Testis (tissue), 2 donors: ENCODE measurements at regions not wholly inside any gene's neighbourhood (a gene's known extent, or its start where the extent isn't known, plus 50 kb on each side); places are given as distances from the start of the nearest gene placed in this dataset.

Source experiments
- POLR2A ChIP-seq: fragments of 450-650 bp; IDR thresholded peaks from one replicate; pipeline ENCODE4 v1.6.1; 2017; ENCODE audit warnings: antibody characterized with exemption, mild to moderate bottlenecking, moderate library complexity
- TF ChIP-seq, protein P1 (sequence below), 3 experiments: fragments of 450-650 bp in 2 of 3; fragments of 200-600 bp in 1 of 3; sonication (generic) in 1 of 3; IDR thresholded peaks; one replicate each; pipeline ENCODE4 v1.5.1; 2016 to 2019; ENCODE audit warnings: antibody characterized with exemption in 3 of 3, mild to moderate bottlenecking in 2 of 3, moderate library complexity in 1 of 3

DNA sequence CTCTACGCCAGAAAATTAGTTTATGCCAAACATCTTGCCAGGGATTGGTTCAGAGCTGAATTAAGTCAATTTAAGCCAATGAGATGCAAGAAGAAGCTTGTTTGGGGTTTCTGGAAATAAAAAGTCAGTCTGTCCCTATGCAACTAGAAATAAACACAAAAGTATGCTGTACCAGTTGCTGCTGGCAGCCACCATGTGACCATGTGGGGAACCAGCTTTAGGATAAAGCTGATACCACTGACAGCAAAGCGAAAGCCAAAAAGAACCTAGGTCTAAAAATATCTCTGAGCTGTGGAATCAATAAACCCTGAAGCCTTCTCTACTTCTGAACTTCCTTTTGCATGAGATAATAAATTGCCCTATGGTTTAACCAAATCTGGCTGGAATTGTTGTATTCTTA lies 181.8 kb upstream of the PARD3B start:
- TF ChIP-seq, protein P1, sequence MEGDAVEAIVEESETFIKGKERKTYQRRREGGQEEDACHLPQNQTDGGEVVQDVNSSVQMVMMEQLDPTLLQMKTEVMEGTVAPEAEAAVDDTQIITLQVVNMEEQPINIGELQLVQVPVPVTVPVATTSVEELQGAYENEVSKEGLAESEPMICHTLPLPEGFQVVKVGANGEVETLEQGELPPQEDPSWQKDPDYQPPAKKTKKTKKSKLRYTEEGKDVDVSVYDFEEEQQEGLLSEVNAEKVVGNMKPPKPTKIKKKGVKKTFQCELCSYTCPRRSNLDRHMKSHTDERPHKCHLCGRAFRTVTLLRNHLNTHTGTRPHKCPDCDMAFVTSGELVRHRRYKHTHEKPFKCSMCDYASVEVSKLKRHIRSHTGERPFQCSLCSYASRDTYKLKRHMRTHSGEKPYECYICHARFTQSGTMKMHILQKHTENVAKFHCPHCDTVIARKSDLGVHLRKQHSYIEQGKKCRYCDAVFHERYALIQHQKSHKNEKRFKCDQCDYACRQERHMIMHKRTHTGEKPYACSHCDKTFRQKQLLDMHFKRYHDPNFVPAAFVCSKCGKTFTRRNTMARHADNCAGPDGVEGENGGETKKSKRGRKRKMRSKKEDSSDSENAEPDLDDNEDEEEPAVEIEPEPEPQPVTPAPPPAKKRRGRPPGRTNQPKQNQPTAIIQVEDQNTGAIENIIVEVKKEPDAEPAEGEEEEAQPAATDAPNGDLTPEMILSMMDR (IDR thresholded peaks at IDR 0.05), result no peak
- no peak for TF ChIP-seq POLR2A
